Stimulated activated naive CD8-positive, alpha-beta T cell treated with anti-CD3 and anti-CD28 coated beads, Interleukin-15, amount 100 ng/mL, for 72 hours (primary cell): ENCODE measurements at regions not wholly inside any gene's neighbourhood (a gene's known extent, or its start where the extent isn't known, plus 50 kb on each side); places are given as distances from the start of the nearest gene placed in this dataset.
"Not testable (repeated sequence)": the region's sequence is repeated elsewhere in the genome, so short reads cannot be mapped to it uniquely, and the experiment has no call there.

Source experiments
- ATAC-seq: fragments of 150-1000 bp; cut with Tn5 transposase; 2 replicates; pipeline ENCODE4 v1.10.0; 2021; ENCODE audit warnings: mild to moderate bottlenecking, moderate library complexity
- DNase-seq, 2 donors: peaks; one replicate each; pipeline ENCODE4 v3.0.0; 2021 to 2022
- H3K27ac Mint-ChIP-seq, 2 donors: one replicate each; pipeline ENCODE4 v1.8.0; 2022; ENCODE audit warnings: mild to moderate bottlenecking in 2 of 2, mixed read lengths in 2 of 2, moderate library complexity in 2 of 2
- H3K27me3 Mint-ChIP-seq: one replicate; pipeline ENCODE4 v1.8.0; 2022; ENCODE audit warnings: mixed read lengths
- H3K4me1 Mint-ChIP-seq: one replicate; pipeline ENCODE4 v1.8.0; 2022; ENCODE audit warnings: mild to moderate bottlenecking, mixed read lengths
- H3K4me3 Mint-ChIP-seq, 2 donors: one replicate each; pipeline ENCODE4 v1.8.0; 2022; ENCODE audit warnings: mild to moderate bottlenecking in 2 of 2, mixed read lengths in 2 of 2, moderate library complexity in 1 of 2
- H3K9me3 Mint-ChIP-seq, 2 donors: one replicate each; pipeline ENCODE4 v1.8.0; 2022; ENCODE audit warnings: mixed read lengths in 2 of 2

DNA sequence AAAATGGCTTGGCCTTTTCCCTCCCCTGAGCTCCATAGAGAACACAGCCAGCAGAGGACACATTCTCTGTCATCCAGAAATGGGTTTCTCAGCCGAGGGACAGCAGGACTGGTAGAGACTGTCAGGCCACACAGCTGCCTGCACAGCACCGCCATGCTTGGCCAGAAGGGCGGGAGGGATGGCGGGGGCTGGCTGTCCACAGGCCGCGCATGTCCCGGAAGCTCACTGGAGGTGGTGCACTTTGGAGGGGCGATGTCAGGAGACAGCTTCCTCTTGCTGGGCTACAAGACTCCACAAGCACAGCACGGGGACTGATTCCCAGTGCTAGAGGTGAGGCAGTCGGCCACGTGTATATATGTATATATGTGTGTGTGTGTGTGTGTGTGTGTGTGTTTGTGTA is 125.3 kb downstream of the GOLGA6L4 start:
- not testable (repeated sequence) for ATAC-seq, DNase-seq, H3K9me3 Mint-ChIP-seq, H3K4me3 Mint-ChIP-seq, H3K27me3 Mint-ChIP-seq, H3K27ac Mint-ChIP-seq, H3K4me1 Mint-ChIP-seq

- H3K9me3 Mint-ChIP-seq, DNase-seq, ATAC-seq, H3K27ac Mint-ChIP-seq, H3K4me3 Mint-ChIP-seq, H3K4me1 Mint-ChIP-seq: not testable (repeated sequence)
- H3K27me3 Mint-ChIP-seq, result peaks cover 23% of the 10 kb centered on the region
Measured at GRCh38 chr15:84384421-84384820, 148.8 kb downstream of the GOLGA6L4 start.

GRCh38 chr15:84387086-84387485 is 151.5 kb downstream of the GOLGA6L4 start:
- ATAC-seq (no peak), DNase-seq (no peak)
- Mint-ChIP-seq H3K9me3 (no peaks in the 10 kb centered on the region), H3K4me1 (no peaks in the 10 kb centered on the region), H3K27ac (peak overlapping the region; percentile 52 to 63), H3K4me3 (no peak overlapping the region), H3K27me3 (peaks cover 49% of the 10 kb centered on the region)

GRCh38 chr15:84388201-84388600 is 152.6 kb downstream of the GOLGA6L4 start:
- not testable (repeated sequence) for ATAC-seq, H3K4me1 Mint-ChIP-seq, H3K4me3 Mint-ChIP-seq, DNase-seq, H3K27ac Mint-ChIP-seq, H3K9me3 Mint-ChIP-seq
- H3K27me3 Mint-ChIP-seq, result peaks cover 60% of the 10 kb centered on the region

DNA sequence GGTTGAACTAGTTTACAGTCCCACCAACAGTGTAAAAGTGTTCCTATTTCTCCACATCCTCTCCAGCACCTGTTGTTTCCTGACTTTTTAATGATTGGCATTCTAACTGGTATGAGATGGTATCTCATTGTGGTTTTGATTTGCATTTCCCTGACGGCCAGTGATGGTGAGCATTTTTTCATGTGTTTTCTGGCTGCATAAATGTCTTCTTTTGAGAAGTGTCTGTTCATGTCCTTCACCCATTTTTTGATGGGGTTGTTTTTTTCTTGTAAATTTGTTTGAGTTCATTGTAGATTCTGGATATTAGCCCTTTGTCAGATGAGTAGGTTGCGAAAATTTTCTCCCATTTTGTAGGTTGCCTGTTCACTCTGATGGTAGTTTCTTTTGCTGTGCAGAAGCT is 153.1 kb downstream of the GOLGA6L4 start:
- H3K9me3 Mint-ChIP-seq, DNase-seq, H3K4me1 Mint-ChIP-seq, H3K4me3 Mint-ChIP-seq, ATAC-seq, H3K27ac Mint-ChIP-seq: not testable (repeated sequence)
- H3K27me3 Mint-ChIP-seq, result peaks cover 61% of the 10 kb centered on the region

- H3K4me1 Mint-ChIP-seq, result not testable (repeated sequence)
Measured at GRCh38 chr15:84390324-84390723, 154.8 kb downstream of the GOLGA6L4 start.

DNA sequence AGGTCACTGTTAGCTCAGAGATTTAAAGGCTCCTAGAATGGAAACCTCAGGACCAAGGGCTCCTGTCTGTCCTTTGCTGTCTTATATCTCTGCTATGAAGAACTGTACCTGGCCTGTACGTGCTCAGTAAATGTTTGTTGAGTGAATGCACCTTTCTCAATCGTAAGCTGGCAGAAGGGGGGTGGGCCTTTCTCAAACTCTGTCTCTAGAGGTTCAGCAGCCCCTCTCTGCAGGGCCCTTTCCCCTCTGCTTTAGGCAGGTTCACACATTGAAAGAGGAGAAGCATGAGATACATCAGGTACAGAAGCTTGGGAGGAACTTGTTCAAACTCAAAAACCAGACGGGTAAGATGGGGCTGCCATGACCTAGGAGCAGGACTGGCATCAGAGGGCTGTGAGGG is 155.6 kb downstream of the GOLGA6L4 start:
- Mint-ChIP-seq H3K4me3 (no peak overlapping the region), H3K9me3 (no peaks in the 10 kb centered on the region)
- DNase-seq, result no peak

More at GRCh38 chr15:84390324-84390723, 154.8 kb downstream of the GOLGA6L4 start:
- not testable (repeated sequence) for H3K9me3 Mint-ChIP-seq, DNase-seq, ATAC-seq, H3K27ac Mint-ChIP-seq, H3K4me3 Mint-ChIP-seq
- H3K27me3 Mint-ChIP-seq, result peaks cover 53% of the 10 kb centered on the region

DNA sequence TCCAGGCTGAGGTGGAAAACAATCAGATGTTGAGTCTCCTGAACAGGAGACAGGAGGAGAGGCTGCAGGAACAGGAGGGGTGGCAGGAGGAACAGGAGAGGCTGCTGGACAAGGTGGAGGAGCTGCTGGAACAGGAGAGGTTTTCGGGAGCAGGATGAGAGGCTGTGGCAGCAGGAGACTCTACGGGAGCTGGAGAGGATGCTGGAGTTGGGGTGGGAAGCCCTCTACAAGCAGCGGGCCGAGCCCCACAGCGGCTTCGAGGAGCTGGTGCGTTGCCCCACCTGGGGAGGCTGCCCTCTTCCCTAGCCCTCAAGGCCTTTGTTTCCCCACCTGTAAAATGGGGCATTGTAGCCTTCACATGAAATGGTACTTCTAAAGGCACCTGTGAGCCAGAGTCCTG is 156.4 kb downstream of the GOLGA6L4 start:
- H3K4me3 Mint-ChIP-seq, H3K9me3 Mint-ChIP-seq, H3K4me1 Mint-ChIP-seq, DNase-seq, ATAC-seq: not testable (repeated sequence)
- Mint-ChIP-seq H3K27ac (peak overlapping the region in 1 of 2 donors; percentile 12), H3K27me3 (peaks cover 48% of the 10 kb centered on the region)

More for the DNA sequence above, 155.6 kb downstream of the GOLGA6L4 start:
- Mint-ChIP-seq H3K4me1 (no peaks in the 10 kb centered on the region), H3K27ac (peak overlapping the region in 1 of 2 donors; percentile 3), H3K27me3 (peaks cover 53% of the 10 kb centered on the region)
- ATAC-seq, result no peak

DNA sequence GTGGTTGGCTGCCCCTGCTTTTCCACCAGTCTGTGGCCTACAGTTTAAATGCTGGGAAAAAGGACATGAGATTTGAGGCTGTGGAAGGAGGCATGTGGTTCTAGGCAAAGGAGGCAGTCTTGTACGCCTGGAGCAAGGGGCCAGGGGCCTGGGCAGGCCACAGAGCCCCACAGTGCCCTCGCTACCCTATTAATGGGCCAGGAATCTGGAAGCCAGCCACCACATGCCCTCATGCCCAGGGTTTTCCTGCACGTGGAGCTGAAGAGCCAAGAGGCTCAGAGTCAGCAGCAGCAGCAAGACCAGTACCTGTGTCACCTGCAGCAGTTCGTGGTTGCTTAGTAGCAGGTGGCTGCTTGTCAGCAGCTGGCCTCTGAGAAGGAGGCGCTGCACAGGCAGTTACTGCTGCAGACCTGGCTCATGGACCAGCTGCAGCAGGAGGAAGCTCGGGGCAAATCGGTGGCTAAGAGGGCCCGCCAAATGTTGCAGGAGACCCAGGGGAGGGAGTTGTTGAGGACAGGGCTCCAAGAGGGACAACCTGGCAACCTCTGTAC is 157.9 kb downstream of the GOLGA6L4 start:
- H3K4me1 Mint-ChIP-seq, H3K27ac Mint-ChIP-seq, H3K9me3 Mint-ChIP-seq, ATAC-seq, H3K4me3 Mint-ChIP-seq, DNase-seq: not testable (repeated sequence)
- peaks cover 55% of the 10 kb centered on the region for H3K27me3 Mint-ChIP-seq

DNA sequence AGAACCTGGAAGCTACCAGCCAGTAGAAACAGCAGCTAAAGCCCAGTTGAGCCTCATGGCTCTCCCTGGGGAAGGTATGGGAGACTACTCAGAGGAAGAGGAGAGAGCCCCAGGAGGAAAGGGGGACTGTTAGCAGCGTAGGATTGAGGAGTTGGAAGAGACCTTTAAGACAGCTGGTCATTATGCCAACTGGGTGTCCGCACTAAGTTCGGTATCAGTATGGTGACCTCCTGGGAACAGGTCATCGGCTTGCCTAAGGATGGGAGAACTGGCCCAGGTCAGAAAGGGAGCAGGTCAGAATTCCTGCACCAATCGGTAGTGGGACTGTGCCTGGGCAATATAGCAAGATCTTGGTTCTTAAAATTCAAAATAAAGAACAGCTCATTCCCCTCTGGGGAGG is 158.4 kb downstream of the GOLGA6L4 start:
- not testable (repeated sequence) for H3K27ac Mint-ChIP-seq, DNase-seq, ATAC-seq, H3K4me3 Mint-ChIP-seq, H3K9me3 Mint-ChIP-seq, H3K4me1 Mint-ChIP-seq
- peaks cover 55% of the 10 kb centered on the region for H3K27me3 Mint-ChIP-seq

GRCh38 chr15:84395384-84395783 is 159.8 kb downstream of the GOLGA6L4 start:
- Mint-ChIP-seq H3K27ac (peak overlapping the region in 1 of 2 donors; percentile 71), H3K27me3 (peaks cover 42% of the 10 kb centered on the region)
- not testable (repeated sequence) for ATAC-seq, H3K4me1 Mint-ChIP-seq, H3K9me3 Mint-ChIP-seq, H3K4me3 Mint-ChIP-seq, DNase-seq

DNA sequence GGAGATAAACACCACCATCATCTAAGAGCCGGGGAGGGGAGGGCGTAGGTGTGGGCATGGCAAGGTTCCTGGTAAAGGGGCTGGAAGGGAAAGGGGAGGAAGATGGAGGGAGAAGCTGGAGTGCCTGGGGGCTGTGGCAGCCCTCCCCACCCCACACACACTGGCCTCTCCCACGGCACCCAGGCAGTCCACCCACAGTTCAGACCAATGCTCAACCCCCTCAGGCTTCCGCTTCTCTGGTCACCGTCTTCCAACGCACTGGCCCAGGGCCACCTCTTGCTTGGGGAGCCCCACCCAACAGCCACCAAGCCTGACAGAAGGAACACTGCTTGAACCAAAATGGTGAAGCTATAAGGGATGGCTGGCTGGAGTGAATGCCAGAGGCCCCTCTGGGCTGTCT is 160.3 kb downstream of the GOLGA6L4 start:
- ATAC-seq, H3K9me3 Mint-ChIP-seq, H3K4me1 Mint-ChIP-seq, H3K4me3 Mint-ChIP-seq, DNase-seq: not testable (repeated sequence)
- peaks cover 37% of the 10 kb centered on the region for H3K27me3 Mint-ChIP-seq
- peak overlapping the region; percentile 60 to 76 for H3K27ac Mint-ChIP-seq

DNA sequence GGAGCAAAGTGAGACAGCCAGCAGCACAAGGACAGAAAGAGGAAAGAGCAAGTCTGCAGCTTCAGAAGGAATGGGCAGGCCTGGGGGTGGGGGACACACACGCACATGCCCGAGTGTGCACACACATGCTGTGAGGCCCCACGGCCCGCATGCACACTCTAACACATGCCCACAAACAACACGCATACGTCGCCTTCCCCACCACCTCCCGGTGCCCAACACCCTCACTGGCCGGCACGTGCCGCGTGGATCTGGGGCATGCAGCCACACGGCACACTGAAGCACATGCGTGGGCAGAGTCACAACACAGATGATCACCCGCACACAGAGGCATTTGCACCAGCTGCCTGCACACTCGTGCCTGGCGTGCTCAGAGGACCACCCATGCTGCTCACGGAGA is 161.5 kb downstream of the GOLGA6L4 start:
- not testable (repeated sequence) for DNase-seq, H3K4me3 Mint-ChIP-seq, H3K4me1 Mint-ChIP-seq, ATAC-seq, H3K27ac Mint-ChIP-seq, H3K9me3 Mint-ChIP-seq
- peaks cover 25% of the 10 kb centered on the region for H3K27me3 Mint-ChIP-seq

GRCh38 chr15:84398087-84398486 is 162.5 kb downstream of the GOLGA6L4 start:
- H3K4me1 Mint-ChIP-seq, H3K4me3 Mint-ChIP-seq: not testable (repeated sequence)

DNA sequence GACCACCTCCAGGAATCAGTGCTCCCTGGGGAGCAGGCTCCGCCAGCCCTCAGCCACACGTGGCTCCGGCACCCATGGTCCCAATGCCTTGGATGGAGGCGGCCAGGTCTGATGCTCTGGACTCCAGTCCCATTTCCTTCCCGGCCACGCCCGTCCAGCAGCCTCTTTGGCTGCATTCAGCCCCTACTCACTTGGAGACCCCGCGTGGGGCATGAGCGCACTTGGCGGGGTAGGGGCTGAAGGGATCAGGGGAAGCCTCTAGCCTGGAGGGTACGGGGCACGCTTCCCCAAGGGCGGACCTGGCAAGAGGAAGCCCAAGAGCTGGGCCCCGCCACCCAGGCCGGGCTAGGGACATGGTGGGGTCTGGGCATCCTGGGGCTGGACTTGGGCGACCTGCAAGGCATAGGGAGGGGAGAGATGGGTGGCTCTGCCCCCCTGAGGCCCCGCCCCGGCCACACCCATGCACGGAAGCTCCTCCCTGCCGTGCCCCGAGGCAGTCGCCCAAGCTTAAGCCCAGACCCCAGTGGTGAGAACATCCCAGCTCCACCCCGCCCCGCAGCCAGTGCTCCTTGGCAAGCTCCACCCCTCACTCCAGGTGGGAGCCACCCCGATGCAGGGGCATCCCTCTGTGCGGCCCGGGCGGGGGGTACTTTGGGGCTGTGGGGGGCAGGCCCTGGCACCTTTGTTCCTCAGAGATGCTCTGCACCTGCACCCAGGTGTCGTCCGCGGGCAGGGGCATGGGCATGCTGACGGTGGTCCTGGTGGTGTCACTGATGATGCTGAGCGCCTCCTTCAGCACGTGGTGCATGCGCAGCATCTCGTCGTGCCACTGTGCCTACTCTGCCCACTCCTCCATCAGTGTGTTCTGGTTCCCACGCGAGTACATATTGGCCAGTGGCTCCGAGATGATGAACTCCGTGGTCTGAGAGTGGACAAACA is 163.5 kb downstream of the GOLGA6L4 start:
- H3K27me3 Mint-ChIP-seq, result peaks cover 13% of the 10 kb centered on the region
- peak; percentile 57 for ATAC-seq

More at GRCh38 chr15:84398087-84398486, 162.5 kb downstream of the GOLGA6L4 start:
- not testable (repeated sequence) for ATAC-seq, DNase-seq, H3K27ac Mint-ChIP-seq, H3K9me3 Mint-ChIP-seq
- H3K27me3 Mint-ChIP-seq, result peaks cover 15% of the 10 kb centered on the region

More for the DNA sequence above, 163.5 kb downstream of the GOLGA6L4 start:
- Mint-ChIP-seq H3K9me3 (no peaks in the 10 kb centered on the region), H3K27ac (peak overlapping the region in 1 of 2 donors; percentile 90), H3K4me1 (no peaks in the 10 kb centered on the region), H3K4me3 (no peak overlapping the region)
- DNase-seq, result no peak
